Smooth muscle cell (in vitro differentiated cells): ENCODE measurements at regions not wholly inside any gene's neighbourhood (a gene's known extent, or its start where the extent isn't known, plus 50 kb on each side); places are given as distances from the start of the nearest gene placed in this dataset.
A peak's percentile ranks its signal among the peaks of the same experiment; 100 is the strongest.

ENCODE experiments used
- DNase-seq: peaks from one replicate; lab custom pipeline; 2025; ENCODE audit not compliant: unreplicated experiment; lab: John Stamatoyannopoulos, UW
- H2AFZ ChIP-seq: fragments of 200-600 bp; sonication (generic); 2 replicates; pipeline ENCODE4 v1.6.0; 2016; ENCODE audit warnings: antibody characterized with exemption, low read depth, mild to moderate bottlenecking
- H3F3A ChIP-seq: fragments of 200-600 bp; sonication (generic); 2 replicates; pipeline ENCODE4 v1.6.0; 2017; ENCODE audit warnings: antibody characterized with exemption, low read depth
- H3K27ac ChIP-seq: fragments of 200-600 bp; sonication (generic); 2 replicates; pipeline ENCODE4 v1.5.1; 2016; ENCODE audit warnings: low read depth, mild to moderate bottlenecking
- H3K27me3 ChIP-seq: fragments of 200-600 bp; sonication (generic); 2 replicates; pipeline ENCODE4 v1.6.1; 2016; ENCODE audit warnings: low read depth, mild to moderate bottlenecking
- H3K36me3 ChIP-seq: fragments of 200-600 bp; sonication (generic); 2 replicates; pipeline ENCODE4 v1.5.1; 2016; ENCODE audit warnings: low read depth
- H3K4me1 ChIP-seq: fragments of 200-600 bp; sonication (generic); 2 replicates; pipeline ENCODE4 v1.5.1; 2016; ENCODE audit warnings: low read depth
- H3K4me2 ChIP-seq: fragments of 200-600 bp; sonication (generic); 2 replicates; pipeline ENCODE4 v1.6.0; 2016; ENCODE audit warnings: mild to moderate bottlenecking
- H3K4me3 ChIP-seq: fragments of 200-600 bp; sonication (generic); 2 replicates; pipeline ENCODE4 v1.5.1; 2016; ENCODE audit warnings: mild to moderate bottlenecking
- H3K79me2 ChIP-seq: fragments of 200-600 bp; sonication (generic); 2 replicates; pipeline ENCODE4 v1.6.0; 2016; ENCODE audit warnings: low read depth, mild to moderate bottlenecking
- H3K9ac ChIP-seq: fragments of 200-600 bp; sonication (generic); 2 replicates; pipeline ENCODE4 v1.6.0; 2016; ENCODE audit warnings: low read depth
- H3K9me3 ChIP-seq: fragments of 200-600 bp; sonication (generic); replicated peaks from 2 replicates; pipeline ENCODE4 v1.5.1; 2016; ENCODE audit warnings: low read depth
- H4K20me1 ChIP-seq: fragments of 200-600 bp; sonication (generic); 2 replicates; pipeline ENCODE4 v1.6.0; 2016; ENCODE audit warnings: low read depth
- CTCF ChIP-seq: fragments of 200-600 bp; sonication (generic); IDR thresholded peaks from 2 replicates; pipeline ENCODE4 v1.5.1; 2017; ENCODE audit warnings: borderline replicate concordance, mild to moderate bottlenecking, antibody characterized with exemption; ENCODE audit not compliant: insufficient read depth, poor library complexity, severe bottlenecking
- whole genome bisulfite sequencing: methylation state at CpG from one replicate; pipeline ENCODE4 v1.1.7; 2016; ENCODE audit warnings: low lambda C conversion rate; 5-methylcytosine and 5-hydroxymethylcytosine counted together

- H4K20me1 ChIP-seq, result no peaks in the 10 kb centered on the region
- no peaks in the 10 kb centered on the region for H3K9me3 ChIP-seq
- TF ChIP-seq CTCF, result no peak
- peaks cover 6% of the 10 kb centered on the region for H3F3A ChIP-seq
- H3K4me1 ChIP-seq, result peaks cover 14% of the 10 kb centered on the region
- H2AFZ ChIP-seq, result no peak overlapping the region
- H3K27ac ChIP-seq, result no peak overlapping the region
- H3K36me3 ChIP-seq, result no peaks in the 10 kb centered on the region
- peak overlapping the region; percentile 37 for H3K4me2 ChIP-seq
- peaks cover 11% of the 10 kb centered on the region for H3K27me3 ChIP-seq
- no peak for DNase-seq
- no peak overlapping the region for H3K4me3 ChIP-seq
- 98% methylated on average over 2 of the region's 2 CpGs for WGBS
- no peak overlapping the region for H3K9ac ChIP-seq
- H3K79me2 ChIP-seq, result no peaks in the 10 kb centered on the region
Measured at GRCh38 chr15:95932141-95932540, 398.4 kb upstream of the NR2F2 start.

- H3F3A ChIP-seq, result peaks cover 8% of the 10 kb centered on the region
- WGBS, result 36% methylated on average over 4 of the region's 4 CpGs
- H3K79me2 ChIP-seq, result no peaks in the 10 kb centered on the region
- H3K27me3 ChIP-seq, result peaks cover 5% of the 10 kb centered on the region
- DNase-seq, result no peak
- no peak overlapping the region for H3K27ac ChIP-seq
- no peak overlapping the region for H3K9ac ChIP-seq
- no peaks in the 10 kb centered on the region for H3K9me3 ChIP-seq
- peaks cover 14% of the 10 kb centered on the region for H3K4me1 ChIP-seq
- H3K4me2 ChIP-seq, result peak overlapping the region; percentile 37
- H3K36me3 ChIP-seq, result no peaks in the 10 kb centered on the region
- no peaks in the 10 kb centered on the region for H4K20me1 ChIP-seq
- no peak overlapping the region for H3K4me3 ChIP-seq
- H2AFZ ChIP-seq, result no peak overlapping the region
- TF ChIP-seq CTCF, result no peak
Measured at GRCh38 chr15:95932676-95933075, 397.8 kb upstream of the NR2F2 start.

GRCh38 chr15:95935852-95936251, 394.6 kb upstream of the NR2F2 start:
- H3K9ac ChIP-seq, result no peak overlapping the region
- no peak overlapping the region for H3K4me2 ChIP-seq
- no peaks in the 10 kb centered on the region for H4K20me1 ChIP-seq
- H3K27ac ChIP-seq, result no peak overlapping the region
- WGBS, result 78% methylated on average over 2 of the region's 2 CpGs
- no peak overlapping the region for H3K4me3 ChIP-seq
- H3K79me2 ChIP-seq, result no peaks in the 10 kb centered on the region
- no peaks in the 10 kb centered on the region for H3K27me3 ChIP-seq
- peaks cover 5% of the 10 kb centered on the region for H3K4me1 ChIP-seq
- no peaks in the 10 kb centered on the region for H3K36me3 ChIP-seq
- TF ChIP-seq CTCF, result no peak
- H3K9me3 ChIP-seq, result no peaks in the 10 kb centered on the region
- H3F3A ChIP-seq, result peaks cover 8% of the 10 kb centered on the region
- no peak overlapping the region for H2AFZ ChIP-seq
- no peak for DNase-seq

GRCh38 chr15:95937128-95937528, 393.4 kb upstream of the NR2F2 start:
- TF ChIP-seq CTCF, result no peak
- H3K4me3 ChIP-seq, result no peak overlapping the region
- peaks cover 3% of the 10 kb centered on the region for H3K4me1 ChIP-seq
- H3K9ac ChIP-seq, result no peak overlapping the region
- no peaks in the 10 kb centered on the region for H4K20me1 ChIP-seq
- no peak overlapping the region for H2AFZ ChIP-seq
- no peaks in the 10 kb centered on the region for H3K79me2 ChIP-seq
- peaks cover 8% of the 10 kb centered on the region for H3F3A ChIP-seq
- H3K4me2 ChIP-seq, result peak overlapping the region; percentile 2
- WGBS, result 3% methylated on average over 2 of the region's 2 CpGs
- H3K27ac ChIP-seq, result no peak overlapping the region
- no peaks in the 10 kb centered on the region for H3K27me3 ChIP-seq
- no peaks in the 10 kb centered on the region for H3K36me3 ChIP-seq
- H3K9me3 ChIP-seq, result no peaks in the 10 kb centered on the region
- no peak for DNase-seq
